ENCODE measurements at regions not wholly inside any gene's neighbourhood (a gene's known extent, or its start where the extent isn't known, plus 50 kb on each side); places are given as distances from the start of the nearest gene placed in this dataset.
"Not testable (repeated sequence)": the region's sequence is repeated elsewhere in the genome, so short reads cannot be mapped to it uniquely, and the experiment has no call there.

DNA sequence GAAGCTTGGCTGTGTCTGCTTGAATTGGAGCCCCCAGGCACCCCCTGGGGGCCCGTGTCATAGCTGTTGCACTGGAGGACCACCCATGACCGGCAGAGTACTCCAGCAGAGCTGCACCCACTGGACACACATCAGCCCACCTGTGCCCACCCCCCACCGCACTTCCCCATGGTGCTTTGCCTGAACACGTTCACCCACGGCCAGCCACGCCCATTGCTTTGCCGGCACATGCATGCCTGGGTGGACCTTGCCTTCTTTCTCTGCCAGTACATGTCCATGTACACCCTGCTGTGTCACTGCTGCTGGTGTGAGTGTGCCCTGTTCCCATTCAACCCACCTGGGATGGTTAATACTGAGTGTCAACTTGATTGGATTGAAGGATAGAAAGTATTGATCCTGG is 88.7 kb downstream of the SAMD9 start:
- H3K27me3 Mint-ChIP-seq = peaks cover 21% of the 10 kb centered on the region
- DNase-seq (ENCODE audit: low spot score in 2 of 2) = no peak

DNA sequence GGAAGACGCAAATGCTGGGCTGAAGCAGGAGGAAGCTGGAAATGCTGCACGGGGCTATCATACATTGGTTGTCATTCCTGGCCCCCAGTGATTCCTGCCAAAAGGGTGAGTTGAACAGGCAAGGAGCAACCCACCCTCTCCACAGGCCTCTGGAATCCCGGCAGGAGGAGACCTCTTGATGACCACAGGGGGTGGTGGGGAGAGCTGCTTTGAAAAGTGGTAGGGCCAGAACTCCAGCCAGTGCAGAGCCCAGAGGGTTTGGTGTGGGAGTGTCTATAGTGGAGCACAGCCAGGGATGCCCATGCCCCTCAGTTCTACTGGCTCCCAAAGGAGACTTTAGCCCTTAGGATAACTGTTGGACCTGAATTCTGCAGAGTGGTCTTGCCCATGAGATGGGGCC is 89.2 kb downstream of the SAMD9 start:
- Mint-ChIP-seq H3K27ac (ENCODE audit: low read depth) (no peak overlapping the region), H3K9me3 (no peaks in the 10 kb centered on the region), H3K36me3 (ENCODE audit: insufficient read depth) (no peaks in the 10 kb centered on the region), H3K27me3 (peaks cover 21% of the 10 kb centered on the region), H3K4me1 (no peaks in the 10 kb centered on the region), H3K4me3 (no peak overlapping the region)
- DNase-seq (ENCODE audit: low spot score in 2 of 2) = no peak
- ATAC-seq (replicated peaks; ENCODE audit: extremely low read depth, poor library complexity, severe bottlenecking) = no peak

More for the DNA sequence above, 88.7 kb downstream of the SAMD9 start:
- Mint-ChIP-seq H3K9me3 (no peaks in the 10 kb centered on the region), H3K4me1 (no peaks in the 10 kb centered on the region), H3K4me3 (no peak overlapping the region), H3K27ac (ENCODE audit: low read depth) (no peak overlapping the region), H3K36me3 (ENCODE audit: insufficient read depth) (no peaks in the 10 kb centered on the region)
- ATAC-seq (replicated peaks; ENCODE audit: extremely low read depth, poor library complexity, severe bottlenecking) = no peak

- Mint-ChIP-seq H3K4me1 (no peaks in the 10 kb centered on the region), H3K4me3 (no peak overlapping the region), H3K27me3 (peaks cover 21% of the 10 kb centered on the region), H3K27ac (ENCODE audit: low read depth) (no peak overlapping the region), H3K9me3 (no peaks in the 10 kb centered on the region), H3K36me3 (ENCODE audit: insufficient read depth) (no peaks in the 10 kb centered on the region)
- ATAC-seq (replicated peaks; ENCODE audit: extremely low read depth, poor library complexity, severe bottlenecking) (no peak), DNase-seq (ENCODE audit: low spot score in 2 of 2) (no peak)
Measured at GRCh38 chr7:93027044-93027443, 90.7 kb downstream of the SAMD9 start.

DNA sequence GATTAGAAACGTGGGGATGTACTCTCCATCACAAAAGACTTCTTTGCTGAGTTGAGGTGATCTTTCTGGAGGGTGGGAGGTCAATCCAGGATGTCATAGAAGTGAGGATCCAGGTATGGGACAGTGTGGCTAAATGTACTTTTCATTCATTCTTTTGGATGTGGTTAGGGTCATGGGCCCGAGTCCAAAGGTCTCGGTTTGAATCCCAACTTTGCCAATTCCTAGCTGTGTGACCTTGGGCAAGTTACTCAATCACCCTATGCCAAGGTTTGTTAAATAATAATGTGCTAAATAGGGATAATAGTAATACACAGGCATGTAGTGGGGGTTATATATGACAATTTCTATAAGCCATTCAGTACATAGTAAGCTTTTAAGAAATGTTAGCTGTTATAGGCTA is 91.4 kb downstream of the SAMD9 start:
- H3K27ac Mint-ChIP-seq (ENCODE audit: low read depth) = no peak overlapping the region

GRCh38 chr7:93025389-93025788 is 92.4 kb downstream of the SAMD9 start:
- ATAC-seq (replicated peaks; ENCODE audit: extremely low read depth, poor library complexity, severe bottlenecking) = no peak
- no peaks in the 10 kb centered on the region for H3K36me3 Mint-ChIP-seq (ENCODE audit: insufficient read depth)
- H3K27me3 Mint-ChIP-seq = peaks cover 21% of the 10 kb centered on the region
- H3K9me3 Mint-ChIP-seq = no peaks in the 10 kb centered on the region
- H3K4me3 Mint-ChIP-seq = no peak overlapping the region
- DNase-seq (ENCODE audit: low spot score in 2 of 2) = no peak
- no peaks in the 10 kb centered on the region for H3K4me1 Mint-ChIP-seq
- no peak overlapping the region for H3K27ac Mint-ChIP-seq (ENCODE audit: low read depth)

More for the DNA sequence above, 91.4 kb downstream of the SAMD9 start:
- no peak overlapping the region for H3K4me3 Mint-ChIP-seq
- DNase-seq (ENCODE audit: low spot score in 2 of 2) = no peak
- no peaks in the 10 kb centered on the region for H3K36me3 Mint-ChIP-seq (ENCODE audit: insufficient read depth)
- no peaks in the 10 kb centered on the region for H3K9me3 Mint-ChIP-seq
- H3K27me3 Mint-ChIP-seq = peaks cover 21% of the 10 kb centered on the region
- no peaks in the 10 kb centered on the region for H3K4me1 Mint-ChIP-seq
- no peak for ATAC-seq (replicated peaks; ENCODE audit: extremely low read depth, poor library complexity, severe bottlenecking)

DNA sequence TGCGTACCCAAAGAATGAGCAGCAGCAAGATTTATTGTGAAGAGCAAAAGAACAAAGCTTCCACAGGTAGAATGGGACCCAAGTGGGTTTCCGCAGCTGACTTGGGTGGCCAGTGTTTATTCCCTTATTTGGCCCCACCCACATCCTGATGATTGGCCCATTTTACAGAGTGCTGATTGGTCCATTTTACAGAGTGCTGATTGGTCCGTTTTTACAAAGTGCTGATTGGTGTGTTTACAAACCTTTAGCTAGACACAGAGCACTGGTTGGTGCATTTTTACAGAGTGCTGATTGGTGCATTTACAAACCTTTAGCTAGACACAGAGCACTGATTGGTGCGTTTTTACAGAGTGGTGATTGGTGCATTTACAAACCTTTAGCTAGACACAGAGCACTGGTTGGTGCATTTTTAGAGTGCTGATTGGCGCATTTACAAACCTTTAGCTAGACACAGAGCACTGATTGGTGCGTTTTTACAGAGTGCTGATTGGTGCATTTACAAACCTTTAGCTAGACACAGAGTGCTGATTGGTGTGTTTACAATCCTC is 94.8 kb downstream of the SAMD9 start:
- not testable (repeated sequence) for ATAC-seq (replicated peaks; ENCODE audit: extremely low read depth, poor library complexity, severe bottlenecking); H3K27ac Mint-ChIP-seq (ENCODE audit: low read depth); H3K4me1 Mint-ChIP-seq; H3K36me3 Mint-ChIP-seq (ENCODE audit: insufficient read depth); H3K9me3 Mint-ChIP-seq; DNase-seq (ENCODE audit: low spot score in 2 of 2); H3K4me3 Mint-ChIP-seq
- peaks cover 21% of the 10 kb centered on the region for H3K27me3 Mint-ChIP-seq

DNA sequence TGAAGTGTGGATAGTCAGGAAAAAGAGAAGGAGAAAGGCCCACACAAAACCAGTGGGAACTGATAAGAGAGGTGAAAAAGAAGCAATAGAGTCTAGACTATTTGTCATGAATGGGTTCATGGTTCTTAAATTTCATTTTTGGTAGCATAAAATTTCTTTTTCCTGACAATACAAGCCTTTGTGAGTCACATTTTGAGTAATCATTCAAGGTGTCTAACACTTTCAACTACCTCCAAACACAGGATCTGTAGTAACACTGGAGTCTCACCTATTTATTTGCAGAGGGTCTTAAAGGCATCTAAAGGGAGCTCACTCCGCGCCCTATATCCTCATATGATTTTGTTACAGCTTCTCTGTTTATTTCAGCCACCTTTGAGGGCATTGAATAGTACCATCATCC is 96.0 kb downstream of the SAMD9 start:
- Mint-ChIP-seq H3K4me3 (no peak overlapping the region), H3K27ac (ENCODE audit: low read depth) (no peak overlapping the region), H3K9me3 (no peaks in the 10 kb centered on the region), H3K27me3 (peaks cover 15% of the 10 kb centered on the region), H3K4me1 (no peaks in the 10 kb centered on the region), H3K36me3 (ENCODE audit: insufficient read depth) (no peaks in the 10 kb centered on the region)
- ATAC-seq (replicated peaks; ENCODE audit: extremely low read depth, poor library complexity, severe bottlenecking) = no peak
- DNase-seq (ENCODE audit: low spot score in 2 of 2) = no peak

GRCh38 chr7:93018716-93019115 is 99.1 kb downstream of the SAMD9 start:
- Mint-ChIP-seq H3K4me3 (no peak overlapping the region), H3K27ac (ENCODE audit: low read depth) (no peak overlapping the region), H3K9me3 (no peaks in the 10 kb centered on the region), H3K27me3 (no peaks in the 10 kb centered on the region), H3K4me1 (no peaks in the 10 kb centered on the region), H3K36me3 (ENCODE audit: insufficient read depth) (no peaks in the 10 kb centered on the region)
- no peak for ATAC-seq (replicated peaks; ENCODE audit: extremely low read depth, poor library complexity, severe bottlenecking)
- no peak for DNase-seq (ENCODE audit: low spot score in 2 of 2)

DNA sequence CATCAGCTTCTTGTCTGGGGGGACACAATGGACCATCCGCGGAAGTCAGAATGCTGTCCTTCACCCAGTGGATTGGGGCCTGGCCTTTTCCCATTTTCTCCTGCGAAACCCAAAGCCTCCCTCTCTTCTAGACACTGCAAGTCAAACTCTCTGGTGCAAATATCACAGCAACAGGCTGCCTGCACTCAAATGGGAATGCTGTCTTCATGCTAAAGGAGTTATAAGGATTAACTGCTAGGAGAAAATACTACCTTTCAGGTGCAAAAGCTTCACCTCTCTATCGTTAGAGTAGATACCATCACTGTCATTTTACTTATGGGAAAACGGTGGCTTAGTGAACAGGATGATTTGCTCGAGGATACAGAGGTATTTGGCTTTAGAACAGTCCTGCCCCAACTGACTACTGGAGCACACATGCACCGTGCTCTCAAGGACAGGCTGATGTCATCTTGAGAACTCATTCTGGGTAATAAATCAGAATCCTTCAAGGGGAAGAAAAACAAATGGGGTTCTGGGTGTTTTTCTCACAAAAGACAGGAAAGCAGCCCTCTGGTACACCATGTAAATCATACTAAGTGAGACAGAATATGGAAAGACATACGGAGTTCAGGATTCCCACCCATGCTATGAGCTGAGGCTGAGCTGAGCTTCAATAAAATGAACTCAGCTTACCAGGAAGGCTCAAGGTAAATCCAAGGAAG is 100.9 kb downstream of the SAMD9 start:
- Mint-ChIP-seq H3K27me3 (no peaks in the 10 kb centered on the region), H3K36me3 (ENCODE audit: insufficient read depth) (no peaks in the 10 kb centered on the region), H3K4me3 (no peak overlapping the region), H3K27ac (ENCODE audit: low read depth) (no peak overlapping the region), H3K4me1 (no peaks in the 10 kb centered on the region), H3K9me3 (no peaks in the 10 kb centered on the region)
- ATAC-seq (replicated peaks; ENCODE audit: extremely low read depth, poor library complexity, severe bottlenecking) = no peak
- DNase-seq (ENCODE audit: low spot score in 2 of 2) = no peak

GRCh38 chr7:93015779-93016481 is 101.8 kb downstream of the SAMD9 start:
- DNase-seq (ENCODE audit: low spot score in 2 of 2) = no peak
- no peaks in the 10 kb centered on the region for H3K4me1 Mint-ChIP-seq
- H3K4me3 Mint-ChIP-seq = no peak overlapping the region
- ATAC-seq (replicated peaks; ENCODE audit: extremely low read depth, poor library complexity, severe bottlenecking) = no peak
- H3K36me3 Mint-ChIP-seq (ENCODE audit: insufficient read depth) = no peaks in the 10 kb centered on the region
- no peaks in the 10 kb centered on the region for H3K27me3 Mint-ChIP-seq
- H3K27ac Mint-ChIP-seq (ENCODE audit: low read depth) = no peak overlapping the region
- no peaks in the 10 kb centered on the region for H3K9me3 Mint-ChIP-seq

GRCh38 chr7:93015101-93015778 is 102.5 kb downstream of the SAMD9 start:
- H3K4me1 Mint-ChIP-seq = no peaks in the 10 kb centered on the region
- no peak overlapping the region for H3K4me3 Mint-ChIP-seq
- ATAC-seq (replicated peaks; ENCODE audit: extremely low read depth, poor library complexity, severe bottlenecking) (no peak), DNase-seq (ENCODE audit: low spot score in 2 of 2) (no peak)
- H3K27me3 Mint-ChIP-seq = no peaks in the 10 kb centered on the region
- H3K27ac Mint-ChIP-seq (ENCODE audit: low read depth) = no peak overlapping the region
- no peaks in the 10 kb centered on the region for H3K9me3 Mint-ChIP-seq
- H3K36me3 Mint-ChIP-seq (ENCODE audit: insufficient read depth) = no peaks in the 10 kb centered on the region

DNA sequence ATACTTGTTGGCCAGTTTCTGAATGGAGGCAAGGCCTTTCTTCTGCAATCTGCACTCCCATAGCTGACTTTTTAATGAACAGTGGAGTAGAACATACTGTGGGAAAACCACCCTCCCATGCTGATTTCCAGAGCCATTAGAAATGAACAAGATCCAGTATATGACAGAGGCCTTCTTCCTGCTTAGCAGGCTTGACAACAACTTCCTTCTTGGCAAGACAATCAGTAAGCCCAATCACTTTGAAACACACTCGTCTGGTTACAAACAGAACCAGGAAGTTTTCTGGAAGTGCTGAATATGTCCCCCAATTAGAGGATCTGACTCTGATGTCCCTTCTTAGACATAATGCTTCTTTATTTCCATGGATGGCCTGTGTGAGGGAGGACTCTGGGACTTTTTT is 103.4 kb downstream of the SAMD9 start:
- Mint-ChIP-seq H3K9me3 (no peaks in the 10 kb centered on the region), H3K27me3 (no peaks in the 10 kb centered on the region), H3K4me3 (no peak overlapping the region), H3K27ac (ENCODE audit: low read depth) (no peak overlapping the region), H3K4me1 (no peaks in the 10 kb centered on the region), H3K36me3 (ENCODE audit: insufficient read depth) (no peaks in the 10 kb centered on the region)
- DNase-seq (ENCODE audit: low spot score in 2 of 2) = no peak
- no peak for ATAC-seq (replicated peaks; ENCODE audit: extremely low read depth, poor library complexity, severe bottlenecking)

All from central memory CD8-positive, alpha-beta T cell (primary cell).